Activated CD8-positive, alpha-beta memory T cell treated with anti-CD3 and anti-CD28 coated beads for 4 hours (primary cell): ENCODE measurements at regions not wholly inside any gene's neighbourhood (a gene's known extent, or its start where the extent isn't known, plus 50 kb on each side); places are given as distances from the start of the nearest gene placed in this dataset.
"Not testable (repeated sequence)": the region's sequence is repeated elsewhere in the genome, so short reads cannot be mapped to it uniquely, and the experiment has no call there.

Experiments used
- DNase-seq, 2 donors: peaks; one replicate each; pipeline ENCODE4 v3.0.0-alpha.2; 2020; ENCODE audit warnings: low read depth in 2 of 2

- no peak for DNase-seq
Observed at GRCh38 chr2:56510610-56511009, 326.8 kb downstream of the CCDC85A start.

DNA sequence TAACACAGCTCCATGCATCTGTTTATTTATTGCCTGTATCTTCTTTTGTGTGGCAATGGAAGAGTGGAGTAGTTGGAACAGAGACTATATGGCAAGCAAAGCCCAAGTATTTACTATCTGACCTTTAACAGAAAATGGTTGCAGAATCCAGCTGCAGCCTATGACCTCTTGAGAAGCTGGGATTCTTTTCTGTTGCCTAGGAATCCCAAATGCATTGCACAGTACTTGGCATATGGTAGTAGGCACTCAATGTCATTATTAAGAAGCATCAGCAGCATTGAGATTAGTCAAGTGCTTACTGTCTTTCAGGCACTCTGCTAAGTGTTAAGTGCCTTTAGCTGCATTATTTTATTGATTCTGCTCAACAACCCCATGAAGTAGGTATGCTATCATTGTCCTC is 331.6 kb downstream of the CCDC85A start:
- no peak for DNase-seq

DNA sequence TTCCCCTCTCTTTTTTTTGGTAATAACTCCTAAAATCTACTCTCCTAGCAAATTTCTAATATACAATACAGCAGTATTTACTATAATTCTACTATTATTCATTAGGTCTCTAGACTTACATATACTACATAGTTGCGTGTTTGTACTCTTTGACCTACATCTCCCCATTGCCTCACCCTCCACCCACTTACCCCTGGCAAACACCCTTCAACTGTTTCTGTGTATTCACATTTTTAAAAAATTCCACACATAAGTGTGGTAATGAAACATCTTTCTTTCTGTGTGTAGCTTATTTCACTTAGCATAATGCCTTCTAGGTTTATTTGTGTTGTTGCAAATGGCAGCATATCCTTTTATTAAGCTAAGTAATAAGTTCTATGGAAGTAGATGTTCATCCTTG is 336.0 kb downstream of the CCDC85A start:
- no peak for DNase-seq

GRCh38 chr2:56522605-56523089 is 338.9 kb downstream of the CCDC85A start:
- DNase-seq = no peak

GRCh38 chr2:56523816-56524215 is 340.0 kb downstream of the CCDC85A start:
- DNase-seq = no peak

DNA sequence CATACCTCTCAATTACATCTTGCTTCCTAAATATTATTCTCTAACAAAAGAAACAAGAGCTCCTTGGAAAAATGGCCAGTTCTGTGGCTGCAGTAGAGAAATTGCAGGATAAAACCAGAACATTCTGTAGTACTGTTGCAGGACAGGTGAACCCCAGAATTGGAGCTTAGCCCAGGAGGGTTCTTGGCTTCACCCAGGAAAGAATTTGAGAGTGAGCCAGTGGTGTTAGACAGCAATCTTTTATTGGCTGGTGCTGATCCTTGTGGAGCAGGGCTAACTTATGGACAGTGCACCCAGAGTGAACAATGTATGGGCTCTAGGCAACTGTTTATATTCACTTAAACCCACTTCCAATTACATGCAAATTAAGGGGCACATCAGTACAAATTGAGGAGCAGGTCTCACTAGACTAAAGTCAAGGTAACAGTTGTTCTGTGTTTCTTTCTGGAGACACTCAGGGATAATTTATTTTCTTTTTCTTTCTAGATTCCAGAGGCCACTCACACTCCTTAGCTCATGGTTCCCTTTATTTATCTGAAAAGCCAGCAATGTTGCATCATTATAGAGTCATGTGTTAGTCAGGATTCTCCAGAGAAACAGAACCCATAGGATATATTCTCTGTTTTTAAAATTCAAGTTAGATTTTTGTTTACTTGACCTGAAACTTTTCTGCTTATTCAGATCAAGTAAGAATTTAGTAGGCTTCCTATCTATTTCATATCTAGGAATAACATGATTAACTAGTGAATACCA is 348.1 kb downstream of the CCDC85A start:
- DNase-seq = no peak

GRCh38 chr2:56534321-56534720 is 350.5 kb downstream of the CCDC85A start:
- no peak for DNase-seq

DNA sequence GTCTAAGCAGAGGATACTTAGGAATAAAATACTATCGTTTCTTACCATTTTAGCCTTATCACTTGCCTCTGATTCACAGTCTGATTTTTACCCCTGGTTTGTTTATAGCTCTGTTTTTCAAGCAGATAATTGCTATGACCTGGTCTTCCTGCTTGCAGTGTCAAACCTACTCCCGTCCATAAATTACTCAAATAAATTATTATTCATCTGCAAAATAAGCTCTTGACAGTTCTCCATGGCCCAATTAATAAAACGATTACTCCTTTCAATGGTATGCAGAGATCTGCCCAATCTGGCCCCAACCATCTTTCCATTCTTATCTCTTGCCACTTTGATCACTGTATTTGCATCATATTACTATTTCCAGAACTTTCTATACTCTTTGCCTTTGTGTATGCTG is 354.0 kb downstream of the CCDC85A start:
- DNase-seq = no peak

- no peak for DNase-seq
Observed at GRCh38 chr2:56539618-56540017, 355.8 kb downstream of the CCDC85A start.

DNA sequence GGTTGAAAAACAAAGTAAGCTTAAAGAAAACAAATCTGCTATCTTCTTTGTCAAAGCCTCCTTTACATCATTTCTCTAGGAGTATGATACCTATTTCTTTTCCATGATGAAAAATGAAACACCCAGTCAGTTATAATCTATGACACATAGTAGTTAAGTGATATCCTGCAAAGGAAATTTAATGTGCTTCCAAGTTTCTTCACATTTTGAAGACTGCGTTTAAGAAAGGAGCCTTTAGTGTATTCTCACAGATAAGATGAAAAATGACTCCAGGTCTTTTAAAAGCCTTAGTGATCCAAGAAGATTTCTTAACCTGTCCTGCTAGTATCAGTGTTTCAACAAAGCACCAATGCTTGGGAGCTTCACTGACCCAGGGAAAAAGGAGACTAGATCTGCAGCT is 356.7 kb downstream of the CCDC85A start:
- DNase-seq = no peak

DNA sequence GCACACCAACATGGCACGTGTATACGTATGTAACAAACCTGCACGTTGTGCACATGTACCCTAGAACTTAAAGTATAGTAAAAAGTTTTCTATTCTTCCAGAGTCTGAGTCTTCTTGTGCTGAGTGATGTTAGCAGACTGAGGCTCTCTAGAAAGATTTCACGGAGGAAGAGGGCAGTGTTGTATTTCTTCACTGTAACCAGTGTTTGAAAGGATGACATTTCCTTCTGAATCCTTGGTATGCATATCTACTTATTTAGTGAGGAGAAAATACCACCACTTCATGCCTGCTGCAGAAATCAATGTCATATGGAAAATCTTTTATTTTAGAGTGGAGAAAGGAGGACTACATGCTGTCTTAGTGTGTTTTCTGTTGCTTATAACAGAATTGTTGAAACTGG is 357.1 kb downstream of the CCDC85A start:
- no peak for DNase-seq

- DNase-seq = no peak
Observed at GRCh38 chr2:56542213-56542612, 358.4 kb downstream of the CCDC85A start.

DNA sequence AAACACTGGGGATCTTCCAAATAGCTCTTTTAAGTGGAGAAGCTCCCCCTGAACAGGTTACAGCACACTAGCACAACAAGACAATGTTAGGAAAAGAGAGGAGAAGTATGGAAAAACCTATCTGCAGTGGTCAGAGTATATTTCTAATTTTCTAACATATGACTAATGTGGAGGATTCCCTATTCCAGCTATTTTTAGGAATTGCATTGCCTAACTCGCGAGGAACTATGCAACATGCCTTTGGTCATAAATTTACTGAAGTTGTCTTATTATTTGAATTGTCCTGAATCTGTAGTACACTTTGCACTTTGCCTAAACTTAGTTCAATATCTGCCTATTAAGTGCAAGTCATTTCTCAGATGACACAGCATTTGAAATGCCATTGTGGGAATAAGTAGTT is 381.4 kb downstream of the CCDC85A start:
- no peak for DNase-seq

DNA sequence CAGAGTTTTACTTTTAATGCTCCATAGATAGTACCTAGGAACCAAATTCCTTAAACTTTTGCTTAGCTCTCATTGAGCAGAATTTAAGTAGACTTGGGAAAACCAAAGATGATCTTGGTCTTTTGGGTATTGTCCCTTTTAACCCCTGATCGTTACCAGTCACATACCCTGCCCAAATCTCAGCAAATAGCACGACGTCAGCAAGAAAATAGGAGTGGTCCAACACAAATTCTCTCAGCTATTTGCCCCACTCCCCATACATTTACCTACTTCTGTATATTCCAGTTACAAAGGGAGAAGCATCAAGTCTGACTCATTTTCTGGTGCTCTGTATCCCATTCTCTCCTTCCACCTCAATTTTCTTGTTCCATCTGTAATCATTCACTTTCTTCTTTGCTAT is 387.3 kb downstream of the CCDC85A start:
- DNase-seq = no peak

DNA sequence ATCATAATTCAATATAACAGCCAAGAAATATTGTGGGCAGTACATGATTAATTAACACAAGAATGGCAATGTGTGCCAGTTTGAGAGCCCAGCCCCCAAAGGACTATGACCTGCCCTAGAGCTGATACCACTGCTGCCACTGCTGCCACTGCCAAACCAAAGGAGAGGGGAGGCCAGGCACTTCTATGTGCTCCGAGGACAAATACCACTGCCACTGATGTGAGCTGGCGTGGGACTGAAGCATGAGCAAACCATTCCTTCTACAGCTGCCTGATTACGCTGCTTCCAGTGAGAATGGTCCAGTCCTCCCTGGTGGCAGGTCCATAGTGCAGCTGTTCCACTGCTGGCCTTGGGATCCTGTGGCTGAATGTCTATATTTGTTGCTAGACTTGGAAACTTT is 392.2 kb downstream of the CCDC85A start:
- DNase-seq = no peak

GRCh38 chr2:56580242-56580641 is 396.5 kb downstream of the CCDC85A start:
- no peak for DNase-seq

GRCh38 chr2:56582570-56582969 is 398.8 kb downstream of the CCDC85A start:
- no peak for DNase-seq

- no peak for DNase-seq
Observed at GRCh38 chr2:56583796-56584315, 400.1 kb downstream of the CCDC85A start.

DNA sequence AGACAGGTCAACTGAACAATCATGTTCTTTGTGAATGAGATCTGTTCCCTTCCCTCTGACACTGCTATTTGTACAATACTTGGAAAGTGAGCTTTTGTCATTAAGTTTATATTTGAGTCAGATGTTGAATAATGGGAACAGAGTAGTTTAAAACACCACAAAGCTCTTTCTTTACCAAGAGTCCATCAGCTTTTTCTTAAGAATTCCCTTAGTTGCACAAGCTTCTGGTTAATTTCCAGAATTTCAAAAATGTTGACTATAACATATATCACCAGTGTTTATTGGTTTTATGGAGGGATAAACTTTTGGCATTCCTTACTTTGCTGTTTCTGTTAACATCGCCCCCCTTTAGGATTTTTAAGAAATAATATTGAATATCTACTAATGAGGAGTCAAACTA is 403.7 kb downstream of the CCDC85A start:
- no peak for DNase-seq

DNA sequence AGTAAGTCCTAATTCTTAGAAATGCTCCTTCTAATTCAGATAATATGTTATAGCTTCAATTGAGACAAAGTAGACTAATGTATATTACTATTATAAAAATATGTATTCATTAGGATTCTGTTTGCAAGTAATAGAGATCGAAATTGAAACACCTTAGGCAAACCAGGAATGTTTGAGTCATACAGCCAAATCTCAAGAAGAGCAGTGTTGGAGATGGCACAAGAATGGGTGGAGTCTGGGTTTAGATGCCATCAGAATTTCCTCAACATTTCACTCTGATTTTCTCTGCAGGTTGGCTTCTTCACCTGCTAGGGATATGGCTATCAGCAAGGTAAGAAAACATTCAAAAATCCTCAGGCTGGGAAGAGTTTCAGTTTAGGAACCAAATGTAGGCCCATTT is 405.4 kb downstream of the CCDC85A start:
- no peak for DNase-seq

DNA sequence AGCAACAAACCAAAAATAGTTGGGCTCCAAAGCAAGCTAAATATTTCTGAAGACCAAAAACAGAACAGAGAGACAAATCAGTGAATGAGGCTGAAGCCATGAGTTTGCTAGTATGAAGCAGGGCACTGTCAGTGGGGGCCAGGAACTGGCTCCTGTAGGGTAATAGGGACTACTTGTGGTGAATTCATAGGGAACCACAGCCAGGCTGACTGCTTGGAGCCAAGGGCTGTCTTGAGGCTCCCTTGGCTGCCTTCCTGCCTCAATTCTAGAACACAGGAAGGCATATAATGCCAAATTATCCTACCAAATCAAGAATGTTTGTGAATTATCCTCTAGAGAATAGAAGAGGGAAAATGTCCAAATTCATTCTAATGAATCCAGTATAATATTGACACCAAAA is 406.0 kb downstream of the CCDC85A start:
- DNase-seq = no peak

DNA sequence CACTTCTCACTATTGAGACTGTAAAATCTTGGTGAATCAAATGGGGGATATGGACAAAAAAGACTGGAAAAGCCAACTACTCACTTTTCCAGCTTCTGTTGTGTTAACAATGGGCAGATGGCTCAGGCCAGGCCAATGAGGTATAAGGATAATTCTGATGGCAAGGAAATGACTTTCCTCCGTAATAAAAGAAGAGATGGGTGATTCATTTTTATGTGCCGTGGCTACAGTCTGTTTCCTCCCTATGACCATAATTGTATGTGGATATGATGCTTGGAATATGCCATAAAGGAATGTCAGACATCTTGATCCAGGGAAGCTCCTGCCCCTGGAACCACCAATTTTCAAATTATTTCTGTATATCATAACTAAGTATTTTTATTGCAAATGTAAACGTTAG is 406.8 kb downstream of the CCDC85A start:
- DNase-seq = no peak

DNA sequence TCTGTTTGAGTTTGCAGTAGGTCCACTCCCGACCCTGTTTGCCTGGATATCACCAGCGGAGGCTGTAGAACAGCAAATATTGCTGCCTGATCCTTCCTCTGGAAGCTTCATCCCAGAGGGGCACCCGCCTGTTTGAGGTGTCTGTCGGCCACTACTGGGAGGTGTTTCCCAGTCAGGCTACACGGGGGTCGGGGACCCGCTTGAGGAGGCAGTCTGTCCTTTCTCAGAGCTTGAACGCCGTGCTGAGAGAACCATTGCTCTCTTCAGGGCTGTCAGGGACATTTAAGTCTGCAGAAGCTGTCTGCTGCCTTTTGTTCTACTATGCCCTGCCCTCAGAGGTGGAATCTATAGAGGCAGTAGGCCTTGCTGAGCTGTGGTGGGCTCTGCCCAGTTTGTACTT is 422.3 kb downstream of the CCDC85A start:
- not testable (repeated sequence) for DNase-seq

DNA sequence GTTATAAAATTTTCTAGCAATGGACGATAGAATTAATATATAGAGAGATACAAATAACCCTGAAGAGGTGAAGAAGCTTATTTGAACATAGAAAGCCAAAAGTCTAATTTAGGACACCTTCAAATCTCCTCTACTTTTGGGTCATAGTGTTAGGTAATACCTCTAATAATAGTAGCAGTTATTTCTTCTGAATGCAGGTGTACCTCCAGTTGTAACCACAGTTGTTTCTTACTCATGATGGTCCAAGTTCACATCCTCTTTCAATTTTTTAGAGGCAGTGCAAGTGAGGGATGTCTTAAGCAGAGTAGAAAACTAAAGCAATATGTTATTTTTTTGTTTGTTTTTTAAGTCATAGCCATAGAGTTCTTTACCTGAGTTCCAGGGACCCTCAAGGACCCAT is 429.5 kb downstream of the CCDC85A start:
- no peak for DNase-seq
